T-cell (primary cell): ENCODE measurements at regions not wholly inside any gene's neighbourhood (a gene's known extent, or its start where the extent isn't known, plus 50 kb on each side); places are given as distances from the start of the nearest gene placed in this dataset.

ENCODE experiments used
- ATAC-seq, 4 experiments: fragments of 200-7000 bp in 3 of 4; fragments of 150-1000 bp in 1 of 4; cut with Tn5 transposase; replicated peaks in 1 of 4; 1 replicate in 3 of 4; 2 replicates in 1 of 4; pipeline ENCODE4 v1.10.0; 2021; ENCODE audit warnings: moderate library complexity in 3 of 4, mild to moderate bottlenecking in 2 of 4, moderate number of reproducible peaks in 1 of 4
- CTCF ChIA-PET, 2 donors: fragments of 300-600 bp; sonication (Branson Sonifier 250); formaldehyde crosslinking; loops; one replicate each; lab custom pipeline; 2022; ENCODE audit warnings: antibody characterized with exemption in 2 of 2; lab: Charles Lee
- POLR2A ChIA-PET, 2 donors: fragments of 300-600 bp; sonication (Branson Sonifier 250); formaldehyde crosslinking; loops; one replicate each; lab custom pipeline; 2022; ENCODE audit warnings: antibody characterized with exemption in 2 of 2; lab: Charles Lee
- DNase-seq, 35 experiments: peaks; one replicate each; pipeline versions ENCODE4 v3.0.0 to v3.0.0-alpha.2; 2013 to 2023
- H3K27ac ChIP-seq: one replicate; pipeline ENCODE4 v1.5.1; 2013; ENCODE audit warnings: low read length
- H3K27me3 ChIP-seq, 2 experiments: replicated peaks in 1 of 2; 1 replicate in 1 of 2; 2 replicates in 1 of 2; pipeline versions ENCODE4 v1.6.1 to v1.7.0; 2013; ENCODE audit warnings: low read length in 1 of 2, mixed read lengths in 1 of 2; ENCODE audit not compliant: control insufficient read depth in 2 of 2, insufficient read depth in 2 of 2; ENCODE audit errors: extremely low read depth in 1 of 2
- H3K36me3 ChIP-seq, 2 donors: 1 replicate in 1 of 2; 2 replicates in 1 of 2; pipeline versions ENCODE4 v1.6.1 to v1.7.0; 2013; ENCODE audit warnings: low read length in 1 of 2; ENCODE audit not compliant: control insufficient read depth in 2 of 2, insufficient read depth in 1 of 2; ENCODE audit errors: extremely low read depth in 1 of 2
- H3K4me1 ChIP-seq, 2 experiments: 1 replicate in 1 of 2; 2 replicates in 1 of 2; pipeline versions ENCODE4 v1.6.1 to v1.7.0; 2013; ENCODE audit warnings: low read length in 2 of 2, mixed read lengths in 1 of 2; ENCODE audit not compliant: insufficient read depth in 2 of 2, control insufficient read depth in 1 of 2; ENCODE audit errors: extremely low read depth in 1 of 2
- H3K4me3 ChIP-seq, 2 donors: 1 replicate in 1 of 2; 2 replicates in 1 of 2; pipeline versions ENCODE4 v1.5.1 to v1.7.0; 2013; ENCODE audit warnings: mild to moderate bottlenecking in 2 of 2, low read length in 1 of 2, moderate library complexity in 1 of 2; ENCODE audit not compliant: control insufficient read depth in 1 of 2; ENCODE audit errors: extremely low read depth in 1 of 2
- H3K9me3 ChIP-seq: 2 replicates; pipeline ENCODE4 v1.7.0; 2013
- H3K27ac Mint-ChIP-seq, 2 donors: one replicate each; pipeline ENCODE4 v1.8.0; 2020 to 2021; ENCODE audit warnings: mild to moderate bottlenecking in 2 of 2, mixed read lengths in 2 of 2
- H3K27me3 Mint-ChIP-seq, 2 donors: one replicate each; pipeline ENCODE4 v1.8.0; 2021 to 2022; ENCODE audit warnings: mixed read lengths in 2 of 2
- H3K36me3 Mint-ChIP-seq: one replicate; pipeline ENCODE4 v1.8.0; 2021; ENCODE audit warnings: mixed read lengths
- H3K4me1 Mint-ChIP-seq, 3 donors: one replicate each; pipeline ENCODE4 v1.8.0; 2020 to 2022; ENCODE audit warnings: mixed read lengths in 3 of 3, mild to moderate bottlenecking in 1 of 3
- H3K4me3 Mint-ChIP-seq, 3 donors: one replicate each; pipeline ENCODE4 v1.8.0; 2020 to 2022; ENCODE audit warnings: mild to moderate bottlenecking in 3 of 3, mixed read lengths in 3 of 3, moderate library complexity in 3 of 3
- H3K9me3 Mint-ChIP-seq, 3 donors: one replicate each; pipeline ENCODE4 v1.8.0; 2020 to 2022; ENCODE audit warnings: mixed read lengths in 3 of 3
- whole genome bisulfite sequencing: methylation state at CpG from one replicate; pipeline ENCODE4 v1.1.5; 2013; ENCODE audit warnings: missing lambda C conversion rate; ENCODE audit not compliant: insufficient coverage; 5-methylcytosine and 5-hydroxymethylcytosine counted together

DNA sequence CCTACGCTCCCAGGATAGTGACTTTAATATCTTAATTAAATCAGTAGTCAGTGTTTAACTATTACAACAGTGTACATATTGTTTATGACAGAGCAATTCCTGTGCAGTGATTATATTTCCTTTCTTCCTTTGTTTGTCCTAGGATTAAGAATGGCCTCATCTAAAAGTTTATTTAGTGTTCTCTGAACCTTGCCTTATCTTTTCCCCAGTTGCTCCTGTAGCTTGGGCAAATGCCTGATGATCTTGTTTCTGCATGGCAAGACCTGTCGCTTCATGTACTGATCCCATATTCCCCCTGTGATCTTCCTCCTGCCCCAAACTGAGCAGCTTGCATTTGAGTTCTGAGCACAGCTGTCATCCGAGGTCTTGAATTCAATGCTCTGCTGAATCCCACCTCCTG is 69.1 kb upstream of the STUM start:
- no peak for DNase-seq
- Mint-ChIP-seq H3K4me1 (peaks cover 7 to 11% (median 8%) of the 10 kb centered on the region in 3 donors), H3K27ac (no peak overlapping the region), H3K9me3 (no peaks in the 10 kb centered on the region), H3K27me3 (peaks cover 22 to 26% of the 10 kb centered on the region in 2 donors), H3K4me3 (no peak overlapping the region), H3K36me3 (no peaks in the 10 kb centered on the region)
- Histone ChIP-seq H3K36me3 (no peaks in the 10 kb centered on the region), H3K4me3 (no peak overlapping the region), H3K27ac (no peak overlapping the region), H3K4me1 (peaks cover 0 to 3% of the 10 kb centered on the region in 2 experiments), H3K27me3 (peaks cover 0 to 44% of the 10 kb centered on the region in 2 experiments), H3K9me3 (no peaks in the 10 kb centered on the region)
- ChIA-PET POLR2A (no interaction called here), CTCF (interaction anchor here in 1 of 2 donors (0.7 kb wide), 1 partner anchor 63 kb away, joined by 6 read pairs; no protein-coding TSS in a partner anchor)
- no peak for ATAC-seq
- 88% methylated on average over 1 of the region's 3 CpGs for WGBS

DNA sequence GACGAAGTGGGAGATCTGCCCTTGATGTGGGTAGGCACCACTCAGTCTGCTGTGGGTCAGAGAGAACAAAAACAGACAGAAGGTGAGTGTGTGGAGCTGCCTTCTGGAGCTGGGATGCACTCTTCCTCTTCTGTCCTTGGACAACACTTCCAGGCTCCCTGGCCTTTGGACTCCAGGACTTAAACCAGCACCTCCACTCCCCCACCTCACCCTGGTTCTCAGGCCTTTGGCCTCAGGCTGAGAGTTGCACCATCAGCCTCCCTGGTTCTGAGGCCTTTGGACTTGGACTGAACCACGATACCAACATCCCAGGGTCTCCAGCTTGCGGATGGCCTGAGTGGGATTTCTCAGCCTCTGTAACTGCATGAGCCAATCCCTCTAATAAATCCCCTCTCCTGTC is 68.1 kb upstream of the STUM start:
- CTCF ChIA-PET: no interaction called here
- 70% methylated on average over 3 of the region's 3 CpGs for WGBS
- peaks cover 0 to 48% of the 10 kb centered on the region in 2 experiments for H3K27me3 ChIP-seq

DNA sequence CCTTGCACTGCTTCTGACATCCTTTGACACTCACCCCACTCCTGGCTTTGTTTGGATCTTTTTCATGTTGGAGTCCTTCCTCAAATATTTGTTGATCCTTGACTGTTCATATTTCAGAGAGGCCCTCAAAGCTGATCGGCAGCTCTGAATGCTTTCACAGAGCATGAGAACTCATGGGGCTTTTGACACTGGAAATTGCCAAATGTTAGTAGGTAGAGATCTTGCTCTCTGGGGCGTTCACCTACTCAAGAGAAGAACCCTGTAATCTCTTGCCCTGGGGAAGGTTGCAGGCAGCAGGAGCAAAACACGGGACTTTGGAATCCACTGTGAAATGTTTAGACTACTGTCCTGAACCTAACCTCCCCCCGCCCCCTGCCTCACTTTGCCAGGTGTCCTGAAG is 67.4 kb upstream of the STUM start:
- ChIA-PET CTCF (no interaction called here), POLR2A (no interaction called here)
- H3K27ac ChIP-seq: no peak overlapping the region
- no peaks in the 10 kb centered on the region for H3K36me3 ChIP-seq
- no CpG with 5 or more reads among the region's 4 CpGs for WGBS
- Mint-ChIP-seq H3K27me3 (peaks cover 30% of the 10 kb centered on the region in 2 donors), H3K4me3 (no peak overlapping the region), H3K4me1 (peaks cover 5 to 8% (median 6%) of the 10 kb centered on the region in 3 donors), H3K9me3 (no peaks in the 10 kb centered on the region), H3K27ac (no peak overlapping the region), H3K36me3 (no peaks in the 10 kb centered on the region)
- ATAC-seq (no peak), DNase-seq (no peak)
- peaks cover 5% of the 10 kb centered on the region in 2 experiments for H3K4me1 ChIP-seq
- peaks cover 0 to 46% of the 10 kb centered on the region in 2 experiments for H3K27me3 ChIP-seq
- no peaks in the 10 kb centered on the region for H3K9me3 ChIP-seq
- H3K4me3 ChIP-seq: no peak overlapping the region

More for the DNA sequence above, 68.1 kb upstream of the STUM start:
- peaks cover 2 to 5% of the 10 kb centered on the region in 2 experiments for H3K4me1 ChIP-seq
- H3K27ac ChIP-seq: no peak overlapping the region
- no peaks in the 10 kb centered on the region for H3K36me3 ChIP-seq
- no peak overlapping the region for H3K27ac Mint-ChIP-seq
- no peaks in the 10 kb centered on the region for H3K36me3 Mint-ChIP-seq
- DNase-seq: no peak
- POLR2A ChIA-PET: no interaction called here
- no peaks in the 10 kb centered on the region for H3K9me3 Mint-ChIP-seq
- H3K4me3 Mint-ChIP-seq: no peak overlapping the region
- peaks cover 27 to 30% of the 10 kb centered on the region in 2 donors for H3K27me3 Mint-ChIP-seq
- H3K4me1 Mint-ChIP-seq: peaks cover under 1 to 2% (median 1%) of the 10 kb centered on the region in 3 donors
- no peaks in the 10 kb centered on the region for H3K9me3 ChIP-seq
- no peak for ATAC-seq
- no peak overlapping the region for H3K4me3 ChIP-seq

DNA sequence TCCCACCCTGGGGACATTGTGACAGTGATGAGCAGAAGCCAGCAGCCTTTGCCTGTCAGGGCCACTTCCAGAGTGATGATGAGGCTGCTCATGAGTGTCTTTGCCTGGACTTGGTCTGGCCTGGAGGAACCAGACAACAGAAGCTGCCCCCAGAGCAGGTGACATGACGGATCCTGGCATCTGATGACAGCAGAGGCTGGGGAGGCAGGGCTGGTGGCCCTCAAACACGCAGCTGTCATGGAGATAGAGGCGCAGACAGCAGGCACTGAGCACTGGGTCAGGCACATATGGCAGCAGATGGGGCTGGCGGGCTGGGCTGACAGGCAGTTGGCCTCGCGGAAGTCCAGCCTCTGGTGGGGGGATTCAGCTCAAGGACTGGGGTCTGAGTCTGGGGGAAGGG is 66.4 kb upstream of the STUM start:
- Histone ChIP-seq H3K27me3 (peaks cover 0 to 44% of the 10 kb centered on the region in 2 experiments), H3K9me3 (no peaks in the 10 kb centered on the region), H3K4me3 (no peak overlapping the region), H3K27ac (no peak overlapping the region), H3K4me1 (peaks cover 5 to 9% of the 10 kb centered on the region in 2 experiments), H3K36me3 (no peaks in the 10 kb centered on the region)
- CTCF ChIA-PET: no interaction called here
- Mint-ChIP-seq H3K4me3 (no peak overlapping the region), H3K27me3 (peaks cover 30 to 38% of the 10 kb centered on the region in 2 donors), H3K36me3 (no peaks in the 10 kb centered on the region), H3K4me1 (peaks cover 14 to 18% (median 16%) of the 10 kb centered on the region in 3 donors), H3K9me3 (no peaks in the 10 kb centered on the region), H3K27ac (no peak overlapping the region)
- POLR2A ChIA-PET: no interaction called here
- no peak for DNase-seq
- WGBS: 93% methylated on average over 6 of the region's 6 CpGs
- ATAC-seq: no peak

- H3K36me3 Mint-ChIP-seq: no peaks in the 10 kb centered on the region
- Histone ChIP-seq H3K27me3 (peaks cover 0 to 44% of the 10 kb centered on the region in 2 experiments), H3K36me3 (no peaks in the 10 kb centered on the region), H3K4me3 (no peak overlapping the region), H3K9me3 (no peaks in the 10 kb centered on the region), H3K27ac (no peak overlapping the region), H3K4me1 (peaks cover 5 to 9% of the 10 kb centered on the region in 2 experiments)
- WGBS: 77% methylated on average over 8 of the region's 10 CpGs
- no peak overlapping the region for H3K27ac Mint-ChIP-seq
- ATAC-seq: no peak
- ChIA-PET CTCF (interaction anchor here in 1 of 2 donors (0.5 kb wide), 1 partner anchor 813 kb away, joined by 3 read pairs; no protein-coding TSS in a partner anchor), POLR2A (no interaction called here)
- no peaks in the 10 kb centered on the region for H3K9me3 Mint-ChIP-seq
- H3K27me3 Mint-ChIP-seq: peaks cover 30 to 42% of the 10 kb centered on the region in 2 donors
- no peak overlapping the region for H3K4me3 Mint-ChIP-seq
- DNase-seq: no peak
- peaks cover 14 to 20% (median 17%) of the 10 kb centered on the region in 3 donors for H3K4me1 Mint-ChIP-seq
These were observed 65.4 kb upstream of the STUM start for GRCh38 chr1:226482975-226483700.

- Mint-ChIP-seq H3K9me3 (no peaks in the 10 kb centered on the region), H3K36me3 (no peaks in the 10 kb centered on the region), H3K4me1 (peaks cover 14 to 20% (median 17%) of the 10 kb centered on the region in 3 donors), H3K27me3 (peaks cover 30 to 44% of the 10 kb centered on the region in 2 donors), H3K27ac (no peak overlapping the region), H3K4me3 (no peak overlapping the region)
- Histone ChIP-seq H3K9me3 (no peaks in the 10 kb centered on the region), H3K27me3 (peaks cover 0 to 56% of the 10 kb centered on the region in 2 experiments), H3K36me3 (no peaks in the 10 kb centered on the region), H3K27ac (no peak overlapping the region), H3K4me3 (no peak overlapping the region), H3K4me1 (peaks cover 5 to 9% of the 10 kb centered on the region in 2 experiments)
- ChIA-PET POLR2A (no interaction called here), CTCF (interaction anchor here in 1 of 2 donors (0.6 kb wide), 1 partner anchor 1281 kb away, joined by 3 read pairs; no protein-coding TSS in a partner anchor)
- no peak for ATAC-seq
- 78% methylated on average over 4 of the region's 5 CpGs for WGBS
- DNase-seq: no peak
These were observed 63.4 kb upstream of the STUM start for GRCh38 chr1:226485192-226485591.
